Right atrium auricular region (tissue), 2 donors: ENCODE measurements at regions not wholly inside any gene's neighbourhood (a gene's known extent, or its start where the extent isn't known, plus 50 kb on each side); places are given as distances from the start of the nearest gene placed in this dataset.

Source experiments
- DNase-seq: peaks from one replicate; pipeline ENCODE4 v3.0.0-alpha.2; 2019; ENCODE audit warnings: low spot score
- H3K27ac ChIP-seq, 2 donors: fragments of 200-600 bp; sonication (generic); 1 replicate in 1 of 2; 2 replicates in 1 of 2; pipeline ENCODE4 v1.5.1; 2016 to 2019
- H3K27me3 ChIP-seq, 2 donors: fragments of 200-600 bp; sonication (generic); one replicate each; pipeline versions ENCODE4 v1.5.1 to v1.6.0; 2017 to 2019
- H3K36me3 ChIP-seq: fragments of 200-600 bp; sonication (generic); one replicate; pipeline ENCODE4 v1.5.1; 2016
- H3K4me1 ChIP-seq, 2 donors: fragments of 200-600 bp; sonication (generic); one replicate each; pipeline versions ENCODE4 v1.5.1 to v1.6.0; 2017 to 2019
- H3K4me3 ChIP-seq, 2 donors: fragments of 200-600 bp; sonication (generic); 1 replicate in 1 of 2; 2 replicates in 1 of 2; pipeline ENCODE4 v1.5.1; 2017 to 2019; ENCODE audit warnings: mild to moderate bottlenecking in 1 of 2, moderate library complexity in 1 of 2
- H3K9me3 ChIP-seq, 2 donors: fragments of 200-600 bp; sonication (generic); one replicate each; pipeline ENCODE4 v1.5.1; 2019
- TF ChIP-seq, protein P1 (sequence below), 2 donors: fragments of 200-600 bp; sonication (generic); IDR thresholded peaks; one replicate each; pipeline ENCODE4 v1.5.1; 2019; ENCODE audit warnings: antibody characterized with exemption in 2 of 2

- Histone ChIP-seq H3K4me1 (no peaks in the 10 kb centered on the region), H3K36me3 (no peaks in the 10 kb centered on the region), H3K4me3 (no peak overlapping the region), H3K27ac (no peak overlapping the region), H3K27me3 (no peaks in the 10 kb centered on the region), H3K9me3 (no peaks in the 10 kb centered on the region)
- TF ChIP-seq, protein P1, sequence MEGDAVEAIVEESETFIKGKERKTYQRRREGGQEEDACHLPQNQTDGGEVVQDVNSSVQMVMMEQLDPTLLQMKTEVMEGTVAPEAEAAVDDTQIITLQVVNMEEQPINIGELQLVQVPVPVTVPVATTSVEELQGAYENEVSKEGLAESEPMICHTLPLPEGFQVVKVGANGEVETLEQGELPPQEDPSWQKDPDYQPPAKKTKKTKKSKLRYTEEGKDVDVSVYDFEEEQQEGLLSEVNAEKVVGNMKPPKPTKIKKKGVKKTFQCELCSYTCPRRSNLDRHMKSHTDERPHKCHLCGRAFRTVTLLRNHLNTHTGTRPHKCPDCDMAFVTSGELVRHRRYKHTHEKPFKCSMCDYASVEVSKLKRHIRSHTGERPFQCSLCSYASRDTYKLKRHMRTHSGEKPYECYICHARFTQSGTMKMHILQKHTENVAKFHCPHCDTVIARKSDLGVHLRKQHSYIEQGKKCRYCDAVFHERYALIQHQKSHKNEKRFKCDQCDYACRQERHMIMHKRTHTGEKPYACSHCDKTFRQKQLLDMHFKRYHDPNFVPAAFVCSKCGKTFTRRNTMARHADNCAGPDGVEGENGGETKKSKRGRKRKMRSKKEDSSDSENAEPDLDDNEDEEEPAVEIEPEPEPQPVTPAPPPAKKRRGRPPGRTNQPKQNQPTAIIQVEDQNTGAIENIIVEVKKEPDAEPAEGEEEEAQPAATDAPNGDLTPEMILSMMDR (IDR thresholded peaks at IDR 0.05), result no peak
- no peak for DNase-seq
Measured at GRCh38 chr1:37120279-37120678, 86.0 kb upstream of the GRIK3 start.

DNA sequence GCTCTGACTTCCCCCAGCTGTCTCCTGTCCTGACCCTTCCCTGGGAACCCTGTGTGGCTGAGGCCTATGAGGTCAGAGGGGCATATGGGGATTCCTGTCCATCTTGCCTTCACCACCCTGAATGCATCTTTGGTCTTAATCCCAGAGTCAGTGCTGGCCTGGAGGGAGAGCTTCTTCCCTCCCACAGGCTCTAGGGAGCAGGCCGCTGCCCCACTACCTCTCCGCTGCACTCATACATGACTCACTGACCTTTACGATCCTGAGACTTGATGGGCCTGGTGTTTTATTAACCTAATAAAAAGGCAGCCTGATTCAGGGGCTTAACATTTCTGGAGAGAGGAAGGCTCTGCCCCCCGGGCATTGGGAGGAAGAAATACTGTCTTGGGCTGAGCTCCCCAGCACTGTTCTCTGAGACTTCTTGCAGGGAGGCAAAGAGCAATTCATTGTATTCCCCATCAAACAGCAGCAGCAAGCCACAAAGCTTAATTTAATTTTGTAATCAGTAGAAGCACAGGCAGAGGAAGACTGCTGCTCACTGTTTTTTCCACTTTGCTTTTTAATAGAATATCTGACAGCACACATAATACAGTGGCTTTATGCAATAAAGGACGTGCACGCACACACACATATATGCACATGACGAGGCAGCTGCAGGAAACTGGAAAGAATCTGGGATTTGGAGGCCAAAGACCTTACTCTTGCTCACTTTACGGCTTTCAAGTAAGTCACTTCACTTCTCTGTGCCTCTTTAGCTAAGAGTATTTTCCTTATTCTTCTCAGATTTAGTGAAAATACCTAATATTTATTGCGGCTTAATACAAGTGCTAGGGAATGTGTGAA lies 89.2 kb upstream of the GRIK3 start:
- H3K4me3 ChIP-seq, result no peak overlapping the region

DNA sequence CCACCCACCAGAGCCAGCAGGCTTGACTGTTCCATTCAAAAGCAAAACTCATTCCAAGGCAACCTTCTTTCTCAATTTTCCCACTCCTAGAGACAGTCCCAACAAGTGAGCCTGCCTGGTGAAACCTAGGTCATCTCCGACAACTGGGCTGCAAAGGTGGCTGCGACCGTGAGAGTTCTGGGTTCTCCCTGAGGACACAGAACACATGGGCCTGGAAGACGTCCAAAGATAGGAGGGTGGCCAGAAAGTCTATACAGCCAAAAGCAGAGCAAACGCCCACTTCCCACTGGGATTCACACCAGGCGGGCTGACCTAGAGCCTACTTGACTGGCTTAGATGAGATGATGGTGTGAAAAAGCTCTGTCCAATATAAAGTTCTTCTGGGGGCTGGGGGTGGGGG lies 90.2 kb upstream of the GRIK3 start:
- H3K36me3 ChIP-seq, result no peaks in the 10 kb centered on the region
- DNase-seq, result no peak
- no peaks in the 10 kb centered on the region for H3K4me1 ChIP-seq
- H3K27me3 ChIP-seq, result no peaks in the 10 kb centered on the region
- H3K27ac ChIP-seq, result no peak overlapping the region
- TF ChIP-seq, protein P1 (IDR thresholded peaks at IDR 0.05), result no peak
- H3K4me3 ChIP-seq, result no peak overlapping the region
- H3K9me3 ChIP-seq, result no peaks in the 10 kb centered on the region

More for the DNA sequence above, 89.2 kb upstream of the GRIK3 start:
- H3K27me3 ChIP-seq, result no peaks in the 10 kb centered on the region
- no peaks in the 10 kb centered on the region for H3K36me3 ChIP-seq
- H3K4me1 ChIP-seq, result no peaks in the 10 kb centered on the region
- TF ChIP-seq, protein P1 (IDR thresholded peaks at IDR 0.05), result no peak
- H3K9me3 ChIP-seq, result no peaks in the 10 kb centered on the region
- H3K27ac ChIP-seq, result no peak overlapping the region
- no peak for DNase-seq

DNA sequence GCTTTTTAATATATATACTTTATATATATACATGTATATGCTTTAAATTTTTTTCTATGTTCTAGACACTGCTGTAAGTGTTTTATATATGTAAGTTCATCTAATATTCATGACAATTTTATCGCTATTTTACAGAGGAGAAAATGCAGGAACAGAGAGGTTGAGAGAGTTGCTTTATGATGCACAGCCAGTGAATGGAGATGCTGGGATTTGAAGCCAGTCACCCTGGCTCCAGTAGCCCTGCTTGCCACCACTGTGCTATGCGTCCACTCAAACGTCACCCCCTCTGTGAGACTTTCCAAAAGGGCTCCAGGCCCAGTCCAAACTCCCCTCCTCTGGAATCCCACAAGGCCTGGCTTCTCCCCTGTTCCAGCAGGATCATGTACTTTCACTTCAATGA lies 91.0 kb upstream of the GRIK3 start:
- DNase-seq, result no peak
- H3K27me3 ChIP-seq, result no peaks in the 10 kb centered on the region
- TF ChIP-seq, protein P1 (IDR thresholded peaks at IDR 0.05), result no peak

DNA sequence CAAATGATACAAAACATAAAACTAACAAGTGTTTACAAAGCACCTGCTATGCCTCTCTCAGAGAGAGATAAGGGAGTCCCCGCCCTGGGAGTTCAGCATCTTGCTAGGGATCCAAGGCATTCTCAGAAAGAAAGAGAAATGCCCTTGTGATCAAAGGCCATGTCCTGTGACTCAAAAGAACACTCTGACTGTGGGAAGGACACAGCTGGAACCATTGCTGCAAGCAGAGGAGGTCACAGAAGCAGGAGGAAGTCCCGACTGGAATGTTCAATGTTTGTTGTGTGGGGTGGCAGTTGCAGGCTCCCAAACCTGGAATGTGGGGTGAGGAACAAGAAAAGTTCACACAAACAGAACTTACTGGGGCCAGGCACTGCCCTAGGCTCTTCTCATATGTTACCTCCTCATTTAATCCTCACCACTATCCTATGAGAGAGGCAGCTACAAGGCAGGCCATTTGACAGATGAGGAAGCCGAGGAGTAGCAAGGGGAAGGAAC lies 93.0 kb upstream of the GRIK3 start:
- H3K27ac ChIP-seq, result no peak overlapping the region
- no peaks in the 10 kb centered on the region for H3K9me3 ChIP-seq
- H3K4me1 ChIP-seq, result no peaks in the 10 kb centered on the region
- no peaks in the 10 kb centered on the region for H3K27me3 ChIP-seq
- TF ChIP-seq, protein P1 (IDR thresholded peaks at IDR 0.05), result no peak
- no peaks in the 10 kb centered on the region for H3K36me3 ChIP-seq
- H3K4me3 ChIP-seq, result no peak overlapping the region
- no peak for DNase-seq

More for the DNA sequence above, 91.0 kb upstream of the GRIK3 start:
- Histone ChIP-seq H3K27ac (no peak overlapping the region), H3K4me1 (no peaks in the 10 kb centered on the region), H3K9me3 (no peaks in the 10 kb centered on the region), H3K4me3 (no peak overlapping the region), H3K36me3 (no peaks in the 10 kb centered on the region)
